ENCODE measurements at regions not wholly inside any gene's neighbourhood (a gene's known extent, or its start where the extent isn't known, plus 50 kb on each side); places are given as distances from the start of the nearest gene placed in this dataset.

- Histone ChIP-seq H3K36me3 (no peaks in the 10 kb centered on the region), H3K4me3 (no peak overlapping the region), H3K4me1 (no peaks in the 10 kb centered on the region), H3K9me3 (no peaks in the 10 kb centered on the region), H3K27me3 (no peaks in the 10 kb centered on the region), H3K27ac (no peak overlapping the region)
- DNase-seq, result no peak
- TF ChIP-seq, protein P1, sequence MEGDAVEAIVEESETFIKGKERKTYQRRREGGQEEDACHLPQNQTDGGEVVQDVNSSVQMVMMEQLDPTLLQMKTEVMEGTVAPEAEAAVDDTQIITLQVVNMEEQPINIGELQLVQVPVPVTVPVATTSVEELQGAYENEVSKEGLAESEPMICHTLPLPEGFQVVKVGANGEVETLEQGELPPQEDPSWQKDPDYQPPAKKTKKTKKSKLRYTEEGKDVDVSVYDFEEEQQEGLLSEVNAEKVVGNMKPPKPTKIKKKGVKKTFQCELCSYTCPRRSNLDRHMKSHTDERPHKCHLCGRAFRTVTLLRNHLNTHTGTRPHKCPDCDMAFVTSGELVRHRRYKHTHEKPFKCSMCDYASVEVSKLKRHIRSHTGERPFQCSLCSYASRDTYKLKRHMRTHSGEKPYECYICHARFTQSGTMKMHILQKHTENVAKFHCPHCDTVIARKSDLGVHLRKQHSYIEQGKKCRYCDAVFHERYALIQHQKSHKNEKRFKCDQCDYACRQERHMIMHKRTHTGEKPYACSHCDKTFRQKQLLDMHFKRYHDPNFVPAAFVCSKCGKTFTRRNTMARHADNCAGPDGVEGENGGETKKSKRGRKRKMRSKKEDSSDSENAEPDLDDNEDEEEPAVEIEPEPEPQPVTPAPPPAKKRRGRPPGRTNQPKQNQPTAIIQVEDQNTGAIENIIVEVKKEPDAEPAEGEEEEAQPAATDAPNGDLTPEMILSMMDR (IDR thresholded peaks at IDR 0.05), result no peak
- TF ChIP-seq POLR2A (IDR thresholded peaks at IDR 0.05), result no peak
Measured at GRCh38 chr11:133695387-133695786, 149.9 kb downstream of the SPATA19 start.

GRCh38 chr11:133694701-133695100 lies 150.6 kb downstream of the SPATA19 start:
- no peak for DNase-seq
- no peaks in the 10 kb centered on the region for H3K36me3 ChIP-seq
- H3K4me1 ChIP-seq, result no peaks in the 10 kb centered on the region
- H3K27me3 ChIP-seq, result no peaks in the 10 kb centered on the region
- no peak overlapping the region for H3K27ac ChIP-seq
- H3K9me3 ChIP-seq, result no peaks in the 10 kb centered on the region
- no peak overlapping the region for H3K4me3 ChIP-seq
- TF ChIP-seq, protein P1 (IDR thresholded peaks at IDR 0.05), result no peak
- TF ChIP-seq POLR2A (IDR thresholded peaks at IDR 0.05), result no peak

- H3K36me3 ChIP-seq, result no peaks in the 10 kb centered on the region
Measured at GRCh38 chr11:133693110-133693509, 152.2 kb downstream of the SPATA19 start.

DNA sequence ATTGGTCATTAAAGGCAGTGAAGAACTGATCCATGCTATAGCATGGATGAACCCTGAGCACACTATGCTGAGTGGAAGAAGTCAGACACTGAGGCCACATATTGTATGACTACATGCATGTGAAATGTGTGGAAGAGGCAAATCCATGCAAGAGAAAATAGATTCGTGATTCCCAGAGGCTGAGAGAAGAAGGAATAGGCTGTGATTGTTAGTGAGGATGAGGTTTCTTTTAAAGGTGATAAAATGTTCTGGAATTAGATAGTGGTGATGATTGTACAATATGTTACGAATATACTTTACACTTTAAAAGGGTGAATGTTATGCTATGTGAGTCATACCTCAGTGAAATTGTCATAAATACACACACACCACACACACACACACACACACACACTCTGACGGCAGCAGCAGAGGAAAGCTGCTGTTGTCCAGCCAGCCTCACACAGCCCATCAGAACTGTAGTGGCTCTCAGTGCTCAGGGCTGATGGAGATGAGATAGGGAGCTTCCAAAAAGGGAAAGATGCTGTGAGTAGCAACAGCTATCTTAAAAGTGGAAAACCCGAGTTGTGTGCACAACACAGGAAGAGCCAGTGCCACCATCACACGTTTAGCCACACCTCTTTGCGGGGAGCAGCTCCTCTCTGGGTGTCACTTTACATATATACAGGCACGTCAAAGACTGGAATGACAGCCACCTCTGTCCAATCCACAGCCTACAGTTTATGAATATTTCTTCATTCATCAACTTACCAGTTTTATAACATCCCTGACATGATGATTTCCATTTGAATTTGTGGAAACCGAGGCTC lies 153.0 kb downstream of the SPATA19 start:
- no peaks in the 10 kb centered on the region for H3K9me3 ChIP-seq
- DNase-seq, result no peak
- H3K27ac ChIP-seq, result no peak overlapping the region
- no peak overlapping the region for H3K4me3 ChIP-seq
- TF ChIP-seq POLR2A (IDR thresholded peaks at IDR 0.05), result no peak
- TF ChIP-seq, protein P1 (IDR thresholded peaks at IDR 0.05), result no peak
- H3K4me1 ChIP-seq, result no peaks in the 10 kb centered on the region
- H3K27me3 ChIP-seq, result no peaks in the 10 kb centered on the region
- H3K36me3 ChIP-seq, result no peaks in the 10 kb centered on the region

More at GRCh38 chr11:133693110-133693509, 152.2 kb downstream of the SPATA19 start:
- Histone ChIP-seq H3K4me3 (no peak overlapping the region), H3K4me1 (no peaks in the 10 kb centered on the region), H3K27me3 (no peaks in the 10 kb centered on the region), H3K27ac (no peak overlapping the region), H3K9me3 (no peaks in the 10 kb centered on the region)
- TF ChIP-seq POLR2A (IDR thresholded peaks at IDR 0.05), result no peak
- TF ChIP-seq, protein P1 (IDR thresholded peaks at IDR 0.05), result no peak
- DNase-seq, result no peak

- Histone ChIP-seq H3K4me3 (no peak overlapping the region), H3K9me3 (no peaks in the 10 kb centered on the region), H3K27ac (no peak overlapping the region), H3K27me3 (no peaks in the 10 kb centered on the region), H3K36me3 (no peaks in the 10 kb centered on the region), H3K4me1 (no peaks in the 10 kb centered on the region)
- TF ChIP-seq, protein P1 (IDR thresholded peaks at IDR 0.05), result no peak
- TF ChIP-seq POLR2A (IDR thresholded peaks at IDR 0.05), result no peak
- DNase-seq, result no peak
Measured at GRCh38 chr11:133687781-133688180, 155.5 kb upstream of the OPCML start.
